IPS-18c (cell line): ENCODE measurements at regions not wholly inside any gene's neighbourhood (a gene's known extent, or its start where the extent isn't known, plus 50 kb on each side); places are given as distances from the start of the nearest gene placed in this dataset.
"Not testable (repeated sequence)": the region's sequence is repeated elsewhere in the genome, so short reads cannot be mapped to it uniquely, and the experiment has no call there.

Experiments used
- H3K4me3 ChIP-seq: 2 replicates; pipeline ENCODE4 v1.7.0; 2013; ENCODE audit warnings: low read depth, mild to moderate bottlenecking, low read length, moderate library complexity; ENCODE audit not compliant: insufficient read depth
- H3K9me3 ChIP-seq: one replicate; pipeline ENCODE4 v1.6.1; 2013; ENCODE audit warnings: mild to moderate bottlenecking, low read length, moderate library complexity; ENCODE audit not compliant: control insufficient read depth, insufficient read depth

DNA sequence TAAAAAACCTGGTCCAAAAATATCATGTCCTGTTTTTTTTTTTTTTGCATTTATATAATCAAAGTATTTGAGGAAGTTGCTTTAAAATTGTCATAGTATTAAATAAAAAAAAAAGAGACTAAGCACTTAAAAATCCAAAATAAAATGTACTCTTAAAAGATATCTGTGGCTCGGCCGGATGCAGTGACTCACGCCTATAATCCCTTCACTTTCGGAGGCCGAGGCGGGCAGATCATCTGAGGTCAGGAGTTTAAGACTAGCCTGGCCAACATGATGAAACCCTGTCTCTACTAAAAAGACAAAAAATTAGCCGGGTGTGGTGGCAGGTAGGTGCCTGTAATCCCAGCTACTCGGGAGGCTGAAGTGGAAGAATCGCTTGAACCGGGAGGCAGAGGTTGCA, 1651.3 kb upstream of the WWC1 start:
- not testable (repeated sequence) for H3K9me3 ChIP-seq

DNA sequence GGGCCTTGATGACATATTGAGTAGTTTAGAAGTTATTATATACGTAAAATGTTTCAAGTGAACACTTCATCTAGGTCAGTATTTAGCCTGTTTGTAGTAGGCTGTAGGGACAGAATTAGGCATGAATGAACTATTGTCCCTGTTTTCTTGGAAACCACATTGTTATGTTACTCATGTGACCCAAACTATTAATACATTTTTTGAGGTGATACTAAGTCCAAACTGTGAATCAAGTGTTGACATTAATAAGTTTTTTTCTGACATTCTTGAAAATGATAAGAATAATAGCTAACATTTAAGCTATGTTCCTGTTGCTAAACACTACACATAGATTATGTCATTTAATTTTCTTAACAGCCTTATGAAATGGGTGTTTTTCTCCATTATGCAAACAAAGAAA, 1642.7 kb upstream of the WWC1 start:
- H3K4me3 ChIP-seq, result no peak overlapping the region
- H3K9me3 ChIP-seq, result no peaks in the 10 kb centered on the region

More for the DNA sequence above, 1651.3 kb upstream of the WWC1 start:
- not testable (repeated sequence) for H3K4me3 ChIP-seq

GRCh38 chr5:166649676-166650075, 1641.8 kb upstream of the WWC1 start:
- no peaks in the 10 kb centered on the region for H3K9me3 ChIP-seq
- H3K4me3 ChIP-seq, result no peak overlapping the region

GRCh38 chr5:166651234-166651633, 1640.2 kb upstream of the WWC1 start:
- H3K4me3 ChIP-seq, result no peak overlapping the region

DNA sequence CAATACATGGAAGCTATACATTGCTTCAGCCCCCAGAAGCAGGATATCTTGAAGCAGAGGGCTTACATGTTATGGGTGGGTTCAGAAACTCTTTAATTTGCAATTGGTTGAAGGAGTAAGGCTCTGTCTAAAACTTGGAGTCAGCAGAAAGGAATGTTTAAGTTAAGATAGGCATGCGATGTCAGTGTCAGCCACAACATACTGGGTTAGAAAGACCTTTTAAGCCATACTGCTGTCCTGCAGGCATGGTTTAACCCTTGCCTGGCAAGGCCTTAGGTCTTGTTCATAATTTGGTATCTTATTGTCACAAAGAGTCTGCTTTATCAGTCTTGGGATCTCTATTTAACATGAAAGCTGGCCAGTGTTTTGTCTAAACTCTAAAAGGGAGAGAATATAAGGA, 1619.6 kb upstream of the WWC1 start:
- H3K4me3 ChIP-seq, result no peak overlapping the region
- no peaks in the 10 kb centered on the region for H3K9me3 ChIP-seq

More at GRCh38 chr5:166651234-166651633, 1640.2 kb upstream of the WWC1 start:
- no peaks in the 10 kb centered on the region for H3K9me3 ChIP-seq

DNA sequence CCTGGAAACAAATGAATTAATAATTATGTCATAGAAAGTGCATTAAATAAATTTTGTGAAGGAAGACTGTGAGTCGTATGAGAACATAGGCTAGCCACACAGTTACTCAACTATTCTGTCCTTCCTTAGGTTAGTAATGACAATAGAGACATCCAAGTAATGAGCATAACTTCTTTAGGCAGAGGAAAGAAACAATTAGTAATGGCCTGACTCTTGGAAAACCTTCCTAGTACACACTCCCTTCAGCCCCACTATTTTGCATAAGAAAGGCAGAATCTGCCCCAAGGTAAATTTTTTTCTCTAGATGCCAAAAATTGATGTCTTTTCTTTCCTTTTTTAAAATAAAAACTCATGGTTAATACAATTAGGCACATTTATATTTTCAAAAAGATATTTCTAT, 1619.0 kb upstream of the WWC1 start:
- Histone ChIP-seq H3K9me3 (no peaks in the 10 kb centered on the region), H3K4me3 (no peak overlapping the region)

- no peak overlapping the region for H3K4me3 ChIP-seq
- no peaks in the 10 kb centered on the region for H3K9me3 ChIP-seq
Measured at GRCh38 chr5:166677891-166678290, 1613.6 kb upstream of the WWC1 start.

- Histone ChIP-seq H3K9me3 (no peaks in the 10 kb centered on the region), H3K4me3 (no peak overlapping the region)
Measured at GRCh38 chr5:166679331-166679730, 1612.1 kb upstream of the WWC1 start.

DNA sequence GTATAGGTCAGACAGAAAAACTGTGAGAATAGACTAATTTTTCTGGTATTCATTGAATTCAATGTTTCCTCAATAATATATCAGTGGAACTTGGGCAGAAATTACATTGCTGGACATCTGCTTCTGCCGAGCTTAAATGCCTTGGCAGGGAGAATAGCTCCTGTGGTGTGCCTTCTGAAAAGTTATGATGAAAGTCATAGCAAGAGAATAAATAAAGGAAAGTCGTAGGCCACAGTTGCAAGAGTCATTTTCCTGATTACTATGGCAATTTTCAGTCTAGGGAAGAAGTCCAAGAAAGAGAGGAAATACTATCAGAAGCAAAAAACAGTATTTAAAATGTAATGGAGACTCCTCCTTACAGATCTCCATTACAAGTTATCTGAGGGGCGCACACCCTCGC, 1596.1 kb upstream of the WWC1 start:
- Histone ChIP-seq H3K4me3 (no peak overlapping the region), H3K9me3 (no peaks in the 10 kb centered on the region)

GRCh38 chr5:166708291-166708690, 1583.2 kb upstream of the WWC1 start:
- Histone ChIP-seq H3K4me3 (no peak overlapping the region), H3K9me3 (no peaks in the 10 kb centered on the region)

GRCh38 chr5:166709691-166710090, 1581.8 kb upstream of the WWC1 start:
- Histone ChIP-seq H3K9me3 (no peaks in the 10 kb centered on the region), H3K4me3 (no peak overlapping the region)

- no peak overlapping the region for H3K4me3 ChIP-seq
- H3K9me3 ChIP-seq, result no peaks in the 10 kb centered on the region
Measured at GRCh38 chr5:166710271-166710670, 1581.2 kb upstream of the WWC1 start.

- H3K9me3 ChIP-seq, result no peaks in the 10 kb centered on the region
- H3K4me3 ChIP-seq, result no peak overlapping the region
Measured at GRCh38 chr5:166712447-166713185, 1578.8 kb upstream of the WWC1 start.

DNA sequence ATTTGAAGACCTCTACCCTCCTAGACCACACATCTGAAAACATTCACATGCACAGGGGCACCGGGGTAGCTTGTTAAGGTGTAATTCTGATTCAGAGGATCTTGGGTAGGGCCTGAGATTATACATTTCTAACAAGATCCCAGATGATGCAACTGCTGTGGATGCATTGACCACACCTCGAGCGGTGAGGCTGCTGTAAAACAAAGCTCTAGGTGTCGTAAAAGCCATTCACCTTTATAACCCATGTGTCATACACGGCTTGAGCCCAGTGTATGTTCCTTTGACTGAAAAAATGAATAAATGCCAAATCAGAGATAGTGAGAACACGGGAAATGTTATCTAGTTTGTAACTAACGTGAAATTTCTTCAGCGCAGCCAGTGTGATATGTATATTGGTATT, 1578.2 kb upstream of the WWC1 start:
- Histone ChIP-seq H3K9me3 (no peaks in the 10 kb centered on the region), H3K4me3 (no peak overlapping the region)

DNA sequence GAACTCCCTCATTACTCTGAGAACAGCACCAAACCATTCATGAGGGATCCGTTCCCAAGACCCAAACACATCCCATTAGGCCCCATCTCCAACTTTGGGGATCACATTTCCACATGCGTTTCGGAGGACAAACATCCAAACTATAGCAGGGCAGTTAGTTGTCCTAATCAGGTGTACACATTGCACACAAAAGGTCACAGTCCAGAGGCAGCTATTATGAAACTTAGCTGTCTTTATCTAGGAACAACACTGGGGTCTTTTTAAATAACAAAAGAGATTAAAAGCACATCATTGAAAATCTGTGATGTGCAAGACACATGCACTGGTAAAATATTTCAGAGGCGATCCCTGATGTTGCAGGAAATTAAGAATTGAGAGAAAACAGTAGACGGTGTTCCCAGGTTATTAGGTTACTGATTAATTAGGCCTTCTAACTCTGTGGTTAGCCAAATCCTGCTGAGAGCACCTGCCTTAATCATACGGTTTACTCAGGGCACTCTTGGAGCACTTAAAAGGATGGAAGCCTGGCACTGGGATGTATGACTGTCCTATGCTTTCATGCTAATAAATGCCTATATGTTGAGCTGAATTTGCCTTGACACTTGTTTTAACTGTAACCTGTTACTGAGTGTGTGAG, 1574.5 kb upstream of the WWC1 start:
- Histone ChIP-seq H3K4me3 (no peak overlapping the region), H3K9me3 (no peaks in the 10 kb centered on the region)

DNA sequence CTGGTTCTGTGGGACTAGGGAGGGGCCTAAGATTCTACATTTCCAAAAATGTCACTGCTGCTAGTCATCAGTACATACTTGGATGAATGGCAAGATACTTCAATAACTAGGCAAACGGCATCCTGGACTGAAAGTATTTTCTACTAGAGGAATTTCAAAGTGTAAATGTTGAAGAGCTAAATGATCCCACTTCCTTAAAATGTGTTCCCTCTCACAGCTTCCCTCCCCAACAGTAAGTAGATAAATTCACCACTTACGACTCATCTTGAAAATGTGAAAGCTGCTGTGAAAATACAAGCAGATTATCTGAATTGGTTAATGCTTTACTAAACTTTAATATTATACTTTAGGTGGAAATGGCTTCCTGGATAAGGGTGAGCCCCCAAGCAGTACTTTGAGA, 1571.5 kb upstream of the WWC1 start:
- Histone ChIP-seq H3K9me3 (no peaks in the 10 kb centered on the region), H3K4me3 (no peak overlapping the region)

DNA sequence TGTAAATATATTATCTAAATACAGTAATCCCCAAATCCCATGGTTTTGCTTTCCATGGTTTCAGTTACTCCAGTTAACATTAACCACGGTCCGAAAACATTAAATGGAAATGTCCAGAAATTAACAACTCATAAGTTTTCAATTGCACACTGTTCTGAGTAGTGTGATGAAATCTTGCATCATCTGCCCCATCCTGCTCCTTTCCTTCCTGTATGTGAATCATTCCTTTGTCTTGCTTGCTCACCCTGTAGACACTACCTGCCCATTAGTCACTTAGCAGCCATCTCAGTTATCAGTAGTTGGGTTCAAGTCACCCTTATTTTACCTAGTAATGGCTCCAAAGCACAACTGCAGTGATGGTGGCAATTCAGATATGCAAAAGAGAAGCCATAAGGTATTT, 1568.5 kb upstream of the WWC1 start:
- Histone ChIP-seq H3K4me3 (no peak overlapping the region), H3K9me3 (no peaks in the 10 kb centered on the region)

- H3K9me3 ChIP-seq, result no peaks in the 10 kb centered on the region
- H3K4me3 ChIP-seq, result no peak overlapping the region
Measured at GRCh38 chr5:166724284-166724683, 1567.2 kb upstream of the WWC1 start.

DNA sequence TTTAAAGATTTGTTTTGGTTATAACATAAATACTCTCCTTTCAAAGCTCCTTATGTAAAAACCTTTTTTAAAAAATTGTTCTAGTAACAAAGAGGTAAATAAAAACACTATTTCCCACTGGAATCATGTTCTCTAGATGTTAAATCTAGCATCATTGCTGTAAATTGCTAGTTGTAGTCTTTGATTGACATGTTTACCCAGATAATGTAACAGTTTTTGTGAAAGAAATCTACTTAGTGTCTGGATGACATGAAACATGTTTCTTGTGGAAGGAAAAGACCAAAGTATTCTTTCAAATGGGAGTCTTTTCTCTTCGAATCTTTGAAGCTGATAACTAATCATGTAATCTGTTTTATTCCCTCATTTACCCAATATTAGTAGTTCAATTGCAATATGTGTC, 1565.9 kb upstream of the WWC1 start:
- Histone ChIP-seq H3K9me3 (no peaks in the 10 kb centered on the region), H3K4me3 (no peak overlapping the region)
